MCF 10A (cell line): ENCODE measurements at regions not wholly inside any gene's neighbourhood (a gene's known extent, or its start where the extent isn't known, plus 50 kb on each side); places are given as distances from the start of the nearest gene placed in this dataset.
"Not testable (repeated sequence)": the region's sequence is repeated elsewhere in the genome, so short reads cannot be mapped to it uniquely, and the experiment has no call there.

Source experiments
- BruUV-seq: library from RNA; stranded (reverse); fragments of 400-500 nt; replicated peaks from 2 replicates; lab custom pipeline; 2021; lab: Mats Ljungman, UMichigan
- CTCF ChIA-PET: fragments of 300-600 bp; sonication (Branson Sonifier 250); formaldehyde crosslinking; extraction: SDS; loops from one replicate; lab custom pipeline; 2021; ENCODE audit warnings: antibody characterized with exemption, inconsistent platforms; lab: Yijun Ruan, JAX
- POLR2A ChIA-PET: fragments of 300-600, 350-650 bp; sonication (Branson Sonifier 250); formaldehyde crosslinking; extraction: SDS; loops from one replicate; lab custom pipeline; 2020; ENCODE audit warnings: antibody characterized with exemption, inconsistent platforms; lab: Yijun Ruan, JAX
- DNase-seq: peaks from one replicate; pipeline ENCODE4 v3.0.0-alpha.2; 2018; ENCODE audit not compliant: unreplicated experiment
- H3K27ac Mint-ChIP-seq: one replicate; pipeline ENCODE4 v1.8.0; 2022; ENCODE audit warnings: mild to moderate bottlenecking, low read depth, mixed read lengths; ENCODE audit not compliant: unreplicated experiment
- H3K27me3 Mint-ChIP-seq: one replicate; pipeline ENCODE4 v1.8.0; 2022; ENCODE audit warnings: mixed read lengths; ENCODE audit not compliant: insufficient read depth, unreplicated experiment
- H3K36me3 Mint-ChIP-seq: one replicate; pipeline ENCODE4 v1.8.0; 2022; ENCODE audit warnings: mild to moderate bottlenecking, moderate library complexity, mixed read lengths; ENCODE audit not compliant: insufficient read depth, unreplicated experiment
- H3K4me1 Mint-ChIP-seq: one replicate; pipeline ENCODE4 v1.8.0; 2022; ENCODE audit warnings: mixed read lengths; ENCODE audit not compliant: insufficient read depth, unreplicated experiment
- H3K4me3 Mint-ChIP-seq: one replicate; pipeline ENCODE4 v1.8.0; 2022; ENCODE audit warnings: mild to moderate bottlenecking, moderate library complexity, mixed read lengths; ENCODE audit not compliant: unreplicated experiment
- H3K9me3 Mint-ChIP-seq: one replicate; pipeline ENCODE4 v1.8.0; 2022; ENCODE audit warnings: mixed read lengths; ENCODE audit not compliant: unreplicated experiment
- intact Hi-C: fragments of 100-400 bp; cut with micrococcal nuclease; formaldehyde crosslinking; loops from 2 replicates; pipeline ENCODE4 v1.14.1; 2022
- TF ChIP-seq, protein P1 (sequence below): fragments of 200-600 bp; IDR thresholded peaks from one replicate; pipeline ENCODE4 v1.8.0; 2022; ENCODE audit warnings: antibody characterized with exemption, mild to moderate bottlenecking; ENCODE audit not compliant: unreplicated experiment

DNA sequence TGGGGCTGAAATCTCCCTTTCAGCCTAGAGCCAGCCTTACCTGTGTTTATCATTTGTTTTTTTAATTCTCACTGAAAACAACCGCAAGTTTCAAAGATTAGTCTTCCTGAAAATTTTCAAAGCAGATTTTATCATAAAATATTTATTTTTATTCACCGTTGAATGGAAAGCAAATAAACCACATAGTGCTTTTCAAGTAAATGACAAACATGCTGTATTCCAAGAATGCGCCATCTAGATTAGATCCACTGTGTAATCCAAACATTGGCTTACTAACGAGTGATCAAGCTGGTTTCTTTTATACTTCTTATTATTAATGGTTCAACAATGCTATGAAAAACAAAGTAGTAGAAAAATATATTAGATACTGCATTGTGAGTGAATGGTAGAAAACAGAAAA, 1176.2 kb upstream of the IGFBP7 start:
- BruUV-seq = no TSS peak

DNA sequence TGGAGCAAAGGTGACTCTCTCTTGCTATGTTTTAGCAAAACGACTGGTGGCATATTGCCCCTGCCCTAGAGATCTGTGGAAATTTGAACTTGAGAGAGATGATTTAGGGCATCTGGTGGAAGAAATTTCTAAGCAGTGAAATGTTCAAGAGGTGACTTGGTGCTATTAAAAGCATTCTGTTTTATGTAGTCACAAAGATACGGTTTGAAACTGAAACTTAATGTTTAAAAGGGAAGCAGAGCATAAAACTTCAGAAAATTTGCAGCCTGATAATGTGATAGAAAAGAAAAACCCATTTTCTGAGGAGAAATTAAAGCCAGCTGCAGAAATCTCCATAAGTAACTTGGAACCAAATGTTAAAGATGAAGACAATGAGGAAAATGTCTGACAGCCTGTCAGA, 1170.7 kb upstream of the IGFBP7 start:
- H3K4me3 Mint-ChIP-seq, H3K27ac Mint-ChIP-seq, H3K9me3 Mint-ChIP-seq, H3K36me3 Mint-ChIP-seq, H3K27me3 Mint-ChIP-seq, H3K4me1 Mint-ChIP-seq, POLR2A ChIA-PET, BruUV-seq, intact Hi-C loops, DNase-seq: not testable (repeated sequence)
- CTCF ChIA-PET = interaction anchor here (0.5 kb wide), 1 partner anchor 175 kb away, joined by 3 read pairs; no protein-coding TSS in a partner anchor

More for the DNA sequence above, 1176.2 kb upstream of the IGFBP7 start:
- no peaks in the 10 kb centered on the region for H3K27me3 Mint-ChIP-seq
- H3K4me3 Mint-ChIP-seq = no peak overlapping the region
- H3K4me1 Mint-ChIP-seq = no peaks in the 10 kb centered on the region
- ChIA-PET CTCF (no interaction called here), POLR2A (no interaction called here)
- peaks cover 11% of the 10 kb centered on the region for H3K9me3 Mint-ChIP-seq
- intact Hi-C loops = no loop called here
- TF ChIP-seq, protein P1, sequence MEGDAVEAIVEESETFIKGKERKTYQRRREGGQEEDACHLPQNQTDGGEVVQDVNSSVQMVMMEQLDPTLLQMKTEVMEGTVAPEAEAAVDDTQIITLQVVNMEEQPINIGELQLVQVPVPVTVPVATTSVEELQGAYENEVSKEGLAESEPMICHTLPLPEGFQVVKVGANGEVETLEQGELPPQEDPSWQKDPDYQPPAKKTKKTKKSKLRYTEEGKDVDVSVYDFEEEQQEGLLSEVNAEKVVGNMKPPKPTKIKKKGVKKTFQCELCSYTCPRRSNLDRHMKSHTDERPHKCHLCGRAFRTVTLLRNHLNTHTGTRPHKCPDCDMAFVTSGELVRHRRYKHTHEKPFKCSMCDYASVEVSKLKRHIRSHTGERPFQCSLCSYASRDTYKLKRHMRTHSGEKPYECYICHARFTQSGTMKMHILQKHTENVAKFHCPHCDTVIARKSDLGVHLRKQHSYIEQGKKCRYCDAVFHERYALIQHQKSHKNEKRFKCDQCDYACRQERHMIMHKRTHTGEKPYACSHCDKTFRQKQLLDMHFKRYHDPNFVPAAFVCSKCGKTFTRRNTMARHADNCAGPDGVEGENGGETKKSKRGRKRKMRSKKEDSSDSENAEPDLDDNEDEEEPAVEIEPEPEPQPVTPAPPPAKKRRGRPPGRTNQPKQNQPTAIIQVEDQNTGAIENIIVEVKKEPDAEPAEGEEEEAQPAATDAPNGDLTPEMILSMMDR = no peak
- no peak overlapping the region for H3K27ac Mint-ChIP-seq
- H3K36me3 Mint-ChIP-seq = no peaks in the 10 kb centered on the region
- no peak for DNase-seq

DNA sequence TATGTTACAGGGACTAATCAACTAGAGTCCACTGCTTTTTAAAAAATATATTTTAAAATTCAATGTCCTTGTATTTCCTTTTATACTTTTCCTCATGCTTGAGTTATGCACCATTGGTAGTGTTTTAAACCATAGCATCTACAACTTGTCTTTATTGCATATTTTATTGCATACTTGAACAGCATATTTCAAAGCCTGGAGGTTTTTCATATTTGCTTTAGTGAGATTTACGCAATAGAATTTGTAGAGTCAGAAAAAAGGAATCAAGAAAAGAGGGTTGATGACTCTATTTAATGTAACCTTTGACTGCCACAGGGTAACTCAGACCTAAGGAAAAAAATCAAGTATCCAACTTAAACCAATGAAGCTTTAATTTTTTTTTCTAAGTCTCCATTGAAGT, 1165.7 kb upstream of the IGFBP7 start:
- ChIA-PET POLR2A (no interaction called here), CTCF (no interaction called here)
- Mint-ChIP-seq H3K4me1 (no peaks in the 10 kb centered on the region), H3K27ac (no peak overlapping the region), H3K9me3 (peaks cover 12% of the 10 kb centered on the region), H3K27me3 (no peaks in the 10 kb centered on the region), H3K36me3 (no peaks in the 10 kb centered on the region), H3K4me3 (no peak overlapping the region)
- intact Hi-C loops = loop anchor here (10.0 kb wide), 1 partner anchor 319 kb away; no protein-coding TSS in a partner anchor
- no TSS peak for BruUV-seq
- DNase-seq = no peak
- TF ChIP-seq, protein P1 = no peak

DNA sequence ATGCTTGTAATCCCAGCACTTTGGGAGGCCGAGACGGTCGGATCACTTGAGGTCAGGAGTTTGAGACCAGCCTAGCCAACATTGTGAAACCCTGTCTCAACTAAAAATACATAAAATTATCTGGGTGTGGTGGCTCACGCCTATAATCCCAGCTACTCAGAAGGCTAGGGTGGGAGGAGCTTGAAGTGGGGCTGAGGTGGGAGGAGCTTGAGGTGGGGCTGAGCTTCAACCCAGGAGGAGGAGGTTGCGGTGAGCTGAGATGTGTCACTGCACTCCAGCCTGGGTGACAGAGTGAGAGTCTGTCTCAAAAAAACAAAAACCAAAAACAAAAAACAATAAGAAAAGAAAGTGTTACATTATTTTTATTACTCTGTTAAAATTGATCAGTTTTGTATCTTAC, 1164.4 kb upstream of the IGFBP7 start:
- Mint-ChIP-seq H3K36me3 (no peaks in the 10 kb centered on the region), H3K27ac (no peak overlapping the region)
- BruUV-seq = no TSS peak

More for the DNA sequence above, 1164.4 kb upstream of the IGFBP7 start:
- Mint-ChIP-seq H3K9me3 (peaks cover 8% of the 10 kb centered on the region), H3K27me3 (no peaks in the 10 kb centered on the region), H3K4me1 (no peaks in the 10 kb centered on the region), H3K4me3 (no peak overlapping the region)
- POLR2A ChIA-PET = no interaction called here
- DNase-seq = no peak
- TF ChIP-seq, protein P1 = no peak
- intact Hi-C loops = loop anchor here (10.0 kb wide), 1 partner anchor 320 kb away; no protein-coding TSS in a partner anchor
- CTCF ChIA-PET = no interaction called here
